ENCODE measurements at regions not wholly inside any gene's neighbourhood (a gene's known extent, or its start where the extent isn't known, plus 50 kb on each side); places are given as distances from the start of the nearest gene placed in this dataset.

- no peak for TF ChIP-seq CTCF (IDR thresholded peaks at IDR 0.05)
Measured at GRCh38 chr4:144465546-144465945, 180.4 kb upstream of the HHIP start.

GRCh38 chr4:144480068-144480467, 165.9 kb upstream of the HHIP start:
- TF ChIP-seq CTCF (IDR thresholded peaks at IDR 0.05): no peak

GRCh38 chr4:144489831-144490230, 156.1 kb upstream of the HHIP start:
- no peak for TF ChIP-seq CTCF (IDR thresholded peaks at IDR 0.05)

GRCh38 chr4:144494280-144494679, 151.7 kb upstream of the HHIP start:
- TF ChIP-seq CTCF (IDR thresholded peaks at IDR 0.05): no peak

- TF ChIP-seq CTCF (IDR thresholded peaks at IDR 0.05): no peak
Measured at GRCh38 chr4:144495944-144496343, 150.0 kb upstream of the HHIP start.

- TF ChIP-seq CTCF (IDR thresholded peaks at IDR 0.05): no peak
Measured at GRCh38 chr4:144499777-144500176, 146.2 kb upstream of the HHIP start.

- no peak for TF ChIP-seq CTCF (IDR thresholded peaks at IDR 0.05)
Measured at GRCh38 chr4:144501231-144501780, 144.7 kb upstream of the HHIP start.

GRCh38 chr4:144504883-144505282, 141.1 kb upstream of the HHIP start:
- TF ChIP-seq CTCF (IDR thresholded peaks at IDR 0.05): no peak

Measured in LNCAP (cell line).